ENCODE measurements at regions not wholly inside any gene's neighbourhood (a gene's known extent, or its start where the extent isn't known, plus 50 kb on each side); places are given as distances from the start of the nearest gene placed in this dataset.

DNA sequence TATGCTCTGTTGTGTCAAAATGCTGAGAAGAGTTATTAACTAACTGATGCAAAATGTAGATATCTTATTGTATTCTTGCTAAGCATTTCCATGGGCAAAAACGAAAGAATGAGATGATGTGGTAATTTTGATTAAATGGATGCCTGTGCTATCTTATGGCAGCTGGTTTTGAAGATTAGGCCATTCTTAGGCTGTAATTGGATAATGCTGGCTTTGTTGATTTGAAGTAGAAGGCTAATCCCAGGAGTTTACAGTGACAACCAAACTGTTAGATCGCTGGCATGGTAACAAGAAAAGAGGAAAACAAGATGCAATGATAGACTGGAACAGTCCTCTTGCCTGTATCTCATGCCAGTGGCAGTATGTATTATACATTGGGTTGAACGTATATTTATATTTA lies 74.1 kb upstream of the WDR44 start:
- TF ChIP-seq POLR2A (IDR thresholded peaks at IDR 0.05) (no peak), POLR2AphosphoS5 (IDR thresholded peaks at IDR 0.05) (no peak)
- TF ChIP-seq, protein P1, sequence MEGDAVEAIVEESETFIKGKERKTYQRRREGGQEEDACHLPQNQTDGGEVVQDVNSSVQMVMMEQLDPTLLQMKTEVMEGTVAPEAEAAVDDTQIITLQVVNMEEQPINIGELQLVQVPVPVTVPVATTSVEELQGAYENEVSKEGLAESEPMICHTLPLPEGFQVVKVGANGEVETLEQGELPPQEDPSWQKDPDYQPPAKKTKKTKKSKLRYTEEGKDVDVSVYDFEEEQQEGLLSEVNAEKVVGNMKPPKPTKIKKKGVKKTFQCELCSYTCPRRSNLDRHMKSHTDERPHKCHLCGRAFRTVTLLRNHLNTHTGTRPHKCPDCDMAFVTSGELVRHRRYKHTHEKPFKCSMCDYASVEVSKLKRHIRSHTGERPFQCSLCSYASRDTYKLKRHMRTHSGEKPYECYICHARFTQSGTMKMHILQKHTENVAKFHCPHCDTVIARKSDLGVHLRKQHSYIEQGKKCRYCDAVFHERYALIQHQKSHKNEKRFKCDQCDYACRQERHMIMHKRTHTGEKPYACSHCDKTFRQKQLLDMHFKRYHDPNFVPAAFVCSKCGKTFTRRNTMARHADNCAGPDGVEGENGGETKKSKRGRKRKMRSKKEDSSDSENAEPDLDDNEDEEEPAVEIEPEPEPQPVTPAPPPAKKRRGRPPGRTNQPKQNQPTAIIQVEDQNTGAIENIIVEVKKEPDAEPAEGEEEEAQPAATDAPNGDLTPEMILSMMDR (IDR thresholded peaks at IDR 0.05), result no peak

Data from stomach (tissue), 4 donors.